ENCODE measurements at regions not wholly inside any gene's neighbourhood (a gene's known extent, or its start where the extent isn't known, plus 50 kb on each side); places are given as distances from the start of the nearest gene placed in this dataset.

DNA sequence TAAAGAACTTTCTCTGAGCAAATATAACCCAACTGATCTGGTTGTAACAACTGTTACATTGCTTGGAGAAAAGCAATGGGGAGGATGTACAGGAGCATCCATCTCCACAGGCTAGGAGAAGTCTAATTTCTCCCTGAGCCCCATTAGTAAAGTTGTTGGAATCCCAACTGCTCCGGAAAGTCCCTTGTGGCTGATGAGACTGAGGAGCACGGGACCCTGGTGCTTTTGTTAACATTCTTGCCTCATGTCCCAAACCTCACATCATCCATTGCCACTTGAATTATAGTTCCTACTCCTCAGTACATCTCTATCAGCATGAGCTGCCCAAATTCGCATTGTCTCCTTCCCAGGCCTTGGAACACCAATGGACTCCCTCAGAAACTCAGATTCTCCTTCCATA lies 260.6 kb upstream of the BMP2 start (continued):
- TF ChIP-seq JUN (IDR thresholded peaks at IDR 0.05; ENCODE audit: low read depth, low read length) (no peak), RBBP5 (IDR thresholded peaks at IDR 0.05; ENCODE audit: borderline replicate concordance, low read depth, low read length) (no peak)
